Smooth muscle cell (in vitro differentiated cells): ENCODE measurements at regions not wholly inside any gene's neighbourhood (a gene's known extent, or its start where the extent isn't known, plus 50 kb on each side); places are given as distances from the start of the nearest gene placed in this dataset.
A peak's percentile ranks its signal among the peaks of the same experiment; 100 is the strongest.

Experiments
- DNase-seq: peaks from one replicate; lab custom pipeline; 2025; ENCODE audit not compliant: unreplicated experiment; lab: John Stamatoyannopoulos, UW
- H2AFZ ChIP-seq: fragments of 200-600 bp; sonication (generic); 2 replicates; pipeline ENCODE4 v1.6.0; 2016; ENCODE audit warnings: antibody characterized with exemption, low read depth, mild to moderate bottlenecking
- H3F3A ChIP-seq: fragments of 200-600 bp; sonication (generic); 2 replicates; pipeline ENCODE4 v1.6.0; 2017; ENCODE audit warnings: antibody characterized with exemption, low read depth
- H3K27ac ChIP-seq: fragments of 200-600 bp; sonication (generic); 2 replicates; pipeline ENCODE4 v1.5.1; 2016; ENCODE audit warnings: low read depth, mild to moderate bottlenecking
- H3K27me3 ChIP-seq: fragments of 200-600 bp; sonication (generic); 2 replicates; pipeline ENCODE4 v1.6.1; 2016; ENCODE audit warnings: low read depth, mild to moderate bottlenecking
- H3K36me3 ChIP-seq: fragments of 200-600 bp; sonication (generic); 2 replicates; pipeline ENCODE4 v1.5.1; 2016; ENCODE audit warnings: low read depth
- H3K4me1 ChIP-seq: fragments of 200-600 bp; sonication (generic); 2 replicates; pipeline ENCODE4 v1.5.1; 2016; ENCODE audit warnings: low read depth
- H3K4me2 ChIP-seq: fragments of 200-600 bp; sonication (generic); 2 replicates; pipeline ENCODE4 v1.6.0; 2016; ENCODE audit warnings: mild to moderate bottlenecking
- H3K4me3 ChIP-seq: fragments of 200-600 bp; sonication (generic); 2 replicates; pipeline ENCODE4 v1.5.1; 2016; ENCODE audit warnings: mild to moderate bottlenecking
- H3K79me2 ChIP-seq: fragments of 200-600 bp; sonication (generic); 2 replicates; pipeline ENCODE4 v1.6.0; 2016; ENCODE audit warnings: low read depth, mild to moderate bottlenecking
- H3K9ac ChIP-seq: fragments of 200-600 bp; sonication (generic); 2 replicates; pipeline ENCODE4 v1.6.0; 2016; ENCODE audit warnings: low read depth
- H3K9me3 ChIP-seq: fragments of 200-600 bp; sonication (generic); replicated peaks from 2 replicates; pipeline ENCODE4 v1.5.1; 2016; ENCODE audit warnings: low read depth
- H4K20me1 ChIP-seq: fragments of 200-600 bp; sonication (generic); 2 replicates; pipeline ENCODE4 v1.6.0; 2016; ENCODE audit warnings: low read depth
- CTCF ChIP-seq: fragments of 200-600 bp; sonication (generic); IDR thresholded peaks from 2 replicates; pipeline ENCODE4 v1.5.1; 2017; ENCODE audit warnings: borderline replicate concordance, mild to moderate bottlenecking, antibody characterized with exemption; ENCODE audit not compliant: insufficient read depth, poor library complexity, severe bottlenecking
- WGBS: methylation state at CpG from one replicate; pipeline ENCODE4 v1.1.7; 2016; ENCODE audit warnings: low lambda C conversion rate; 5-methylcytosine and 5-hydroxymethylcytosine counted together

GRCh38 chr3:187909866-187910265 lies 164.6 kb upstream of the BCL6 start:
- no peak for DNase-seq
- H3K9ac ChIP-seq: no peak overlapping the region
- no peaks in the 10 kb centered on the region for H3K79me2 ChIP-seq
- H3K36me3 ChIP-seq: no peaks in the 10 kb centered on the region
- H3F3A ChIP-seq: no peaks in the 10 kb centered on the region
- no peaks in the 10 kb centered on the region for H3K9me3 ChIP-seq
- H3K27me3 ChIP-seq: no peaks in the 10 kb centered on the region
- no peak for TF ChIP-seq CTCF
- no peak overlapping the region for H3K4me2 ChIP-seq
- no peak overlapping the region for H2AFZ ChIP-seq
- H4K20me1 ChIP-seq: no peaks in the 10 kb centered on the region
- H3K4me3 ChIP-seq: no peak overlapping the region
- H3K4me1 ChIP-seq: no peaks in the 10 kb centered on the region
- no peak overlapping the region for H3K27ac ChIP-seq

DNA sequence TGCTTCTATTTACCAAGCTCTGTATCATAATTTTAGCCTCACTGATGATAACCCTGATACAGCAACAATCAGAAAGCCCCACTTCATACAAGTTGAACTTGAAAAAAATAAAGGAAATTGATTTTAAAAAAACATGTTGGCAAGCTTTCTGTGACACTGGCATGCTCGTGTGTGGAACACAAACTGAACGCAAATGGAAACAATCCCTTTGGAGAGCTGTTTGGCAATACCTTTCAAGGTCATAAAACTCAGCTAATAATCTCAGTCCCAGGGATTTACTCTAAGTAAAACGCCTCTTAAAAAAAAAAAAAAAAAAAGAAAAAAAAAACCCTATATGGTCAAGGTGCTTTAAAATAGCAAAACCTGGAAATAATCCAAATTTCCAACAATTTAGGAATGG lies 166.7 kb upstream of the BCL6 start:
- no peak for TF ChIP-seq CTCF
- no peaks in the 10 kb centered on the region for H3K9me3 ChIP-seq
- H3K4me3 ChIP-seq: no peak overlapping the region
- WGBS: 84% methylated on average over 3 of the region's 3 CpGs
- DNase-seq: no peak
- H4K20me1 ChIP-seq: no peaks in the 10 kb centered on the region
- H3F3A ChIP-seq: no peaks in the 10 kb centered on the region
- H3K27ac ChIP-seq: no peak overlapping the region
- no peaks in the 10 kb centered on the region for H3K27me3 ChIP-seq
- H3K9ac ChIP-seq: no peak overlapping the region
- H3K36me3 ChIP-seq: no peaks in the 10 kb centered on the region
- no peaks in the 10 kb centered on the region for H3K79me2 ChIP-seq
- peaks cover 6% of the 10 kb centered on the region for H3K4me1 ChIP-seq
- no peak overlapping the region for H2AFZ ChIP-seq
- no peak overlapping the region for H3K4me2 ChIP-seq

DNA sequence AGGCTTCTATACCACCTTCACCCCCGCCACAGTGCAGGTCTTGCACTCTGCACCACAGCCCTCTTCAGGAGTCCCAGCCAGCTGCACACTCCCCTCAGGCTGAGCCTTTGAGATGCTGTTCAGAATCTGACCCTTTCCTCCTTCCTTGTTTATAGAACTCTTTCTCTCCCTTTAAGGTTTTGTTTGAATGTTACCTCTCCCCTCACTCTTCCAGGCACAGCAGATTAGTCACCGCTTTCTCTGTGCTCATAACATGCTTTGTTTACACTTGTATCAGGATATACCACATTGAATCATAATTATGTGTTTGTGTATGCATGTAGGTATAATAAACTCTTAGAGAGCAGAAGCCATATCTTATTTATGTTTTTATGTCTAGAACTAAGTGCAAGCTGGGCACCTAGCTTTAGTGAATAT lies 168.4 kb upstream of the BCL6 start:
- no peak for TF ChIP-seq CTCF
- H3K4me2 ChIP-seq: no peak overlapping the region
- H3K4me3 ChIP-seq: no peak overlapping the region
- H4K20me1 ChIP-seq: no peaks in the 10 kb centered on the region
- H3K4me1 ChIP-seq: peaks cover 6% of the 10 kb centered on the region
- 57% methylated on average over 2 of the region's 2 CpGs for WGBS
- no peaks in the 10 kb centered on the region for H3K36me3 ChIP-seq
- H3K27me3 ChIP-seq: no peaks in the 10 kb centered on the region
- DNase-seq: no peak
- H3K27ac ChIP-seq: no peak overlapping the region
- no peak overlapping the region for H3K9ac ChIP-seq
- H2AFZ ChIP-seq: no peak overlapping the region
- H3K79me2 ChIP-seq: no peaks in the 10 kb centered on the region
- no peaks in the 10 kb centered on the region for H3K9me3 ChIP-seq
- H3F3A ChIP-seq: no peaks in the 10 kb centered on the region

DNA sequence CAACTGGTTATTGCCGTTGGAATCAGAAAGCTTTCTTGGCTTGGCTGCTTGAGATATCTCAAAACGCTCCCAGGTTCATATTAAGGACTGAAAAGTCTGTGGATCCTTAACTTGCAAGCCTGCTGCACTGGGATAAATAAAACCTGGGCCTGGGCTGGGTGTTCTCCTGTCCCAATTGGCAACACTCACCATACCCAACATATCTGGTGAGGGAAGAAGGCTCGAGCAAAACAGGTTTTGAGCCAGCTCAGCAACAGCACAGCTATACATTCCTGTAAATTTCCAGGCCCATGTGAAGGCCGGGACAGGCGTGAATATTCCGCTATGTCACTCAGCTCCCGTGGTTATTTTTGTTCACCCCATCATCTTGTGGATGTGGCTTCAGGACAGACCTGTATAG lies 169.0 kb upstream of the BCL6 start:
- no peaks in the 10 kb centered on the region for H3K27me3 ChIP-seq
- TF ChIP-seq CTCF: no peak
- H3K4me2 ChIP-seq: no peak overlapping the region
- no peaks in the 10 kb centered on the region for H3K9me3 ChIP-seq
- H3K4me1 ChIP-seq: peaks cover 6% of the 10 kb centered on the region
- no peaks in the 10 kb centered on the region for H3F3A ChIP-seq
- no peak for DNase-seq
- no peak overlapping the region for H2AFZ ChIP-seq
- H3K4me3 ChIP-seq: no peak overlapping the region
- H3K9ac ChIP-seq: no peak overlapping the region
- no peaks in the 10 kb centered on the region for H3K36me3 ChIP-seq
- 65% methylated on average over 7 of the region's 7 CpGs for WGBS
- H4K20me1 ChIP-seq: no peaks in the 10 kb centered on the region
- H3K79me2 ChIP-seq: no peaks in the 10 kb centered on the region
- H3K27ac ChIP-seq: peak overlapping the region; percentile 2
